Adipocyte (in vitro differentiated cells): ENCODE measurements at regions not wholly inside any gene's neighbourhood (a gene's known extent, or its start where the extent isn't known, plus 50 kb on each side); places are given as distances from the start of the nearest gene placed in this dataset.
A peak's percentile ranks its signal among the peaks of the same experiment; 100 is the strongest.
"Not testable (repeated sequence)": the region's sequence is repeated elsewhere in the genome, so short reads cannot be mapped to it uniquely, and the experiment has no call there.

Source experiments
- DNase-seq: peaks from one replicate; pipeline ENCODE4 v3.0.0-alpha.2; 2015; ENCODE audit warnings: low read depth
- H3K27me3 ChIP-seq: replicated peaks from 2 replicates; pipeline ENCODE4 v1.7.0; 2013; ENCODE audit warnings: mild to moderate bottlenecking, low read length, moderate library complexity; ENCODE audit not compliant: control insufficient read depth, insufficient read depth
- H3K36me3 ChIP-seq: 2 replicates; pipeline ENCODE4 v1.7.0; 2013; ENCODE audit warnings: low read length, mild to moderate bottlenecking, moderate library complexity; ENCODE audit not compliant: control insufficient read depth, insufficient read depth, severe bottlenecking
- H3K4me1 ChIP-seq: 2 replicates; pipeline ENCODE4 v1.7.0; 2013; ENCODE audit warnings: mild to moderate bottlenecking, low read length, moderate library complexity; ENCODE audit not compliant: control insufficient read depth, insufficient read depth
- H3K4me3 ChIP-seq: 2 replicates; pipeline ENCODE4 v1.7.0; 2013; ENCODE audit warnings: mild to moderate bottlenecking, low read length, moderate library complexity
- H3K9ac ChIP-seq: 2 replicates; pipeline ENCODE4 v1.7.0; 2013; ENCODE audit warnings: mild to moderate bottlenecking, low read length, moderate library complexity
- H3K9me3 ChIP-seq: 2 replicates; pipeline ENCODE4 v1.7.0; 2013; ENCODE audit warnings: mild to moderate bottlenecking, low read length, moderate library complexity; ENCODE audit not compliant: control insufficient read depth

GRCh38 chr6:27796736-27797481 lies 115.3 kb downstream of the OR2B2 start:
- H3K9me3 ChIP-seq, DNase-seq, H3K36me3 ChIP-seq, H3K9ac ChIP-seq, H3K27me3 ChIP-seq, H3K4me3 ChIP-seq: not testable (repeated sequence)
- peaks cover 15% of the 10 kb centered on the region for H3K4me1 ChIP-seq

- H3K4me1 ChIP-seq, result peaks cover 15% of the 10 kb centered on the region
- H3K9me3 ChIP-seq, result no peaks in the 10 kb centered on the region
- DNase-seq, result peak; percentile 97
- H3K36me3 ChIP-seq, result no peaks in the 10 kb centered on the region
- no peak overlapping the region for H3K4me3 ChIP-seq
- no peak overlapping the region for H3K9ac ChIP-seq
- no peaks in the 10 kb centered on the region for H3K27me3 ChIP-seq
These were observed 116.3 kb downstream of the OR2B2 start for GRCh38 chr6:27795697-27796494.

DNA sequence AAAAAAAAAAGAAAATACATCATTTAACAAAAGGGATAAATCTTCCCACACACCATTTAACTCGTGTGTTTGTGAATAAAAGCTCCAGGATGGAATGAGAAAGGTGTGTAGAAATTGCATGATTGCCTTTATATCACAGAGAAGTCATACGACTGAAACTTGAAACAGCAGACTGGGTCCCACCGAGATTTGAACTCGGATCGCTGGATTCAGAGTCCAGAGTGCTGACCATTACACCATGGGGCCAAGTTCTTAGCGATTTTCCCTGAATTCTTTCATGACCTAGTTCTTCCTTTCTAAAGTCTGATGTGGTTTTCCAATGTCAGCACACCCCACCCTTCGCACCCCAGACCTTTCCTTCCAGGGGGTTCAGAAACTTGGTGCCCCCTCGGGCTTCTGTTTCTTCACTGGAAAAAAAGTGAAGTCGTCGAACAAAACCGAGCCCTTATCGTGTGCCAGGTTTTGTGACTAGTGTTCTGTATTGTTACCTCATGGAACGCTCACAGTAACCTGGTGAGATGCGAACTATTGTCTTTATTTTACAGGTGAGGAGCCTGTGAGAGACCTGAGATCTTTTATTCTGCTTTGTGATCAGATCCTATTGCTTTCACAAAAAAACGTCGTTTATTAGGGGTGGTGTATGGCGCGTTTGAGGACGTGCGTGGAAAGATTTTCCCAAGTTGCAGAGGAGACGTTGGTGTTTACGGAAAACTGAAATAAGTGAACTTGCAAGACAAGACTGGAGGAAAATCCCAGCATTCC lies 120.8 kb downstream of the OR2B2 start:
- H3K27me3 ChIP-seq, result peaks cover 9% of the 10 kb centered on the region
- peak overlapping the region; percentile 91 for H3K4me3 ChIP-seq
- no peaks in the 10 kb centered on the region for H3K9me3 ChIP-seq
- DNase-seq, result peak; percentile 88
- peaks cover 10% of the 10 kb centered on the region for H3K4me1 ChIP-seq
- no peaks in the 10 kb centered on the region for H3K36me3 ChIP-seq
- H3K9ac ChIP-seq, result peak overlapping the region; percentile 68

GRCh38 chr6:27788376-27788775 lies 123.8 kb downstream of the OR2B2 start:
- not testable (repeated sequence) for H3K36me3 ChIP-seq

DNA sequence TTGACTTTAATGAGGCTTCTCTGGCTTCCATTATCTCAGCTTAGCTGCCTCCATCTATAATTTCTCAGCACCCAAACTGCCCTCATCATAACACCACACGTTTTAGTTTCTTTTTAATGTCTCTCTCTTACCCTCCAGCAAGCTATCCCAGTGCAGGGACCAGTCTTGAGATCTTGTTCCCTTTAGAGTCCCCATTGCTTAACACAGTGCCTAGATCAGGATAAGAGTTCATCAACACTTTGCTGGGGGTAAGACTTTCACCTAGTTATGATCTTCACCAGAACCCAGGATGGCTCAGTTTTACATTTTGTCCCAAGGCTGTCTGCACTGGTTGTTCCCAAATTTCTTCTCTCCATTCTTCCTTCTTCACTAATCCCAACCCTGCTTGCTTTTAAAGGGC lies 126.1 kb downstream of the OR2B2 start:
- Histone ChIP-seq H3K4me1 (no peaks in the 10 kb centered on the region), H3K36me3 (no peaks in the 10 kb centered on the region), H3K4me3 (no peak overlapping the region), H3K27me3 (peaks cover 11% of the 10 kb centered on the region), H3K9me3 (no peaks in the 10 kb centered on the region), H3K9ac (no peak overlapping the region)
- DNase-seq, result no peak

More at GRCh38 chr6:27788376-27788775, 123.8 kb downstream of the OR2B2 start:
- not testable (repeated sequence) for H3K4me3 ChIP-seq, H3K9ac ChIP-seq, H3K9me3 ChIP-seq, DNase-seq, H3K4me1 ChIP-seq
- H3K27me3 ChIP-seq, result peaks cover 11% of the 10 kb centered on the region

DNA sequence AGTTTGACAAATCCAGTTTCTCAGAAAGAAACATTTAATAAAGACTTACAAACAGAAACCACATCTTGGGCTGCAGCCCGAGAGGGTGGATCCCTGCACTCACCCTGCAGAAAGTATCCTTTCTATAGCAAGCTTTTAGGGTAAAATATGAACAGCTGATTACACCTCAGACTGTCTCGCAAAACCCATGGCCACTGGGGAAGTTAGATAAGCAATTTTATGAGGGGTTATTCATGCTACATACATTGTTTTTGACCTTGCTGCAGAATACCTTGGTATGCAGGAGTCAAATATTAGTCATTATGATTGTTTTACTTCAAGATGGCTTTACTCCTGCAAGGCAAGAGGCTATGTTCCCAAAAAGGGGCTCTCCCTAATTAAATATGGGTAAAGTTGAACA lies 126.9 kb downstream of the OR2B2 start:
- Histone ChIP-seq H3K4me3 (no peak overlapping the region), H3K9me3 (no peaks in the 10 kb centered on the region), H3K9ac (no peak overlapping the region), H3K27me3 (peaks cover 11% of the 10 kb centered on the region), H3K36me3 (no peaks in the 10 kb centered on the region), H3K4me1 (no peaks in the 10 kb centered on the region)
- no peak for DNase-seq

- Histone ChIP-seq H3K4me1 (no peaks in the 10 kb centered on the region), H3K9me3 (no peaks in the 10 kb centered on the region), H3K36me3 (no peaks in the 10 kb centered on the region), H3K27me3 (peaks cover 11% of the 10 kb centered on the region), H3K4me3 (no peak overlapping the region), H3K9ac (no peak overlapping the region)
- DNase-seq, result no peak
These were observed 129.4 kb downstream of the OR2B2 start for GRCh38 chr6:27782748-27783147.

- peaks cover 6% of the 10 kb centered on the region for H3K4me1 ChIP-seq
- H3K36me3 ChIP-seq, result no peaks in the 10 kb centered on the region
- H3K27me3 ChIP-seq, result no peaks in the 10 kb centered on the region
- DNase-seq, result no peak
- H3K4me3 ChIP-seq, result no peak overlapping the region
- H3K9ac ChIP-seq, result no peak overlapping the region
- H3K9me3 ChIP-seq, result no peaks in the 10 kb centered on the region
These were observed 133.4 kb downstream of the OR2B2 start for GRCh38 chr6:27778625-27779417.

- Histone ChIP-seq H3K4me1 (peaks cover 6% of the 10 kb centered on the region), H3K27me3 (no peaks in the 10 kb centered on the region), H3K9ac (no peak overlapping the region), H3K9me3 (no peaks in the 10 kb centered on the region), H3K4me3 (no peak overlapping the region), H3K36me3 (no peaks in the 10 kb centered on the region)
- DNase-seq, result no peak
These were observed 134.4 kb downstream of the OR2B2 start for GRCh38 chr6:27777614-27778355.

DNA sequence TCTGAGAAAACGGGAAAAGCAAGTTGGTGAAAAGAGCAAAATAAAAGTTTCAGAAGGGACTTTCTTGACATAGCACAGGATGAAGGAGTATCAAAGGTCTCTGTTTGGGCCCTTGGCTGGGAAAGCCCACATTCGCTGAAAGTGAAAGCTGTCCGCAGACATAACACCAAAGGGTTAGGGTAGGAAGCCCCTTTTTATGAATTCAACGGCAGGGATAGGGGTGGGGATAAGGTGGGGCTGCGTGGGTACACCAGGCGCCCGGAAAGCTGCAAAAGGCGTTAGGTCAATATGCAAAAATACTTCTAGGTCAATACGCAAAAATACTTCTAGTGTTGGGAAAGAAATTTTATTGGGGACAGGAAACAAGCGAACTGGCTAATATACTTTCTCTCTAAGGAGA lies 135.1 kb downstream of the OR2B2 start:
- H3K9me3 ChIP-seq, result no peaks in the 10 kb centered on the region
- H3K36me3 ChIP-seq, result no peaks in the 10 kb centered on the region
- DNase-seq, result no peak
- peaks cover 7% of the 10 kb centered on the region for H3K4me1 ChIP-seq
- H3K9ac ChIP-seq, result no peak overlapping the region
- H3K27me3 ChIP-seq, result no peaks in the 10 kb centered on the region
- no peak overlapping the region for H3K4me3 ChIP-seq
